Jurkat, Clone E6-1 (cell line): ENCODE measurements at regions not wholly inside any gene's neighbourhood (a gene's known extent, or its start where the extent isn't known, plus 50 kb on each side); places are given as distances from the start of the nearest gene placed in this dataset.
A peak's percentile ranks its signal among the peaks of the same experiment; 100 is the strongest.
"Not testable (repeated sequence)": the region's sequence is repeated elsewhere in the genome, so short reads cannot be mapped to it uniquely, and the experiment has no call there.

Source experiments
- DNase-seq: peaks from one replicate; pipeline ENCODE4 v3.0.0-alpha.2; 2011; ENCODE audit warnings: low read depth, low spot score
- H3K4me3 ChIP-seq: 2 replicates; pipeline ENCODE4 v1.5.1; 2011; ENCODE audit warnings: mild to moderate bottlenecking, low read length, control low read depth, moderate library complexity

- DNase-seq: peak; percentile 9
- H3K4me3 ChIP-seq: no peak overlapping the region
Observed at GRCh38 chr3:147333098-147333497, 73.2 kb downstream of the ZIC4 start.

- no peak overlapping the region for H3K4me3 ChIP-seq
- DNase-seq: no peak
Observed at GRCh38 chr3:147328711-147329110, 77.6 kb downstream of the ZIC4 start.

- DNase-seq: no peak
- H3K4me3 ChIP-seq: no peak overlapping the region
Observed at GRCh38 chr3:147324356-147324755, 82.0 kb downstream of the ZIC4 start.

GRCh38 chr3:147318900-147319299 lies 87.4 kb downstream of the ZIC4 start:
- H3K4me3 ChIP-seq: no peak overlapping the region
- DNase-seq: no peak

GRCh38 chr3:147317080-147317479 lies 89.3 kb downstream of the ZIC4 start:
- peak; percentile 24 for DNase-seq
- H3K4me3 ChIP-seq: peak overlapping the region; percentile 5; the same call in 1 of the 2 replicates

GRCh38 chr3:147313513-147313912 lies 92.8 kb downstream of the ZIC4 start:
- no peak for DNase-seq
- H3K4me3 ChIP-seq: no peak overlapping the region

- no peak for DNase-seq
- H3K4me3 ChIP-seq: no peak overlapping the region
Observed at GRCh38 chr3:147312786-147313280, 93.5 kb downstream of the ZIC4 start.

- no peak overlapping the region for H3K4me3 ChIP-seq
- no peak for DNase-seq
Observed at GRCh38 chr3:147311716-147312115, 94.6 kb downstream of the ZIC4 start.

GRCh38 chr3:147305533-147306250 lies 100.7 kb downstream of the ZIC4 start:
- DNase-seq: no peak
- no peak overlapping the region for H3K4me3 ChIP-seq

GRCh38 chr3:147304756-147305155 lies 101.6 kb downstream of the ZIC4 start:
- no peak for DNase-seq
- no peak overlapping the region for H3K4me3 ChIP-seq

GRCh38 chr3:147301781-147302180 lies 104.6 kb downstream of the ZIC4 start:
- no peak for DNase-seq
- H3K4me3 ChIP-seq: no peak overlapping the region

- H3K4me3 ChIP-seq: no peak overlapping the region
- DNase-seq: no peak
Observed at GRCh38 chr3:147299656-147300055, 106.7 kb downstream of the ZIC4 start.

GRCh38 chr3:147298511-147298982 lies 107.8 kb downstream of the ZIC4 start:
- DNase-seq: no peak
- H3K4me3 ChIP-seq: no peak overlapping the region

GRCh38 chr3:147297761-147298350 lies 108.5 kb downstream of the ZIC4 start:
- no peak for DNase-seq
- no peak overlapping the region for H3K4me3 ChIP-seq

- not testable (repeated sequence) for DNase-seq, H3K4me3 ChIP-seq
Observed at GRCh38 chr3:147287370-147287769, 119.0 kb downstream of the ZIC4 start.

GRCh38 chr3:147269907-147270306 lies 136.4 kb downstream of the ZIC4 start:
- DNase-seq: no peak
- no peak overlapping the region for H3K4me3 ChIP-seq

GRCh38 chr3:147267434-147267833 lies 138.9 kb downstream of the ZIC4 start:
- no peak for DNase-seq
- H3K4me3 ChIP-seq: no peak overlapping the region

GRCh38 chr3:147257944-147258343 lies 148.4 kb downstream of the ZIC4 start:
- no peak overlapping the region for H3K4me3 ChIP-seq
- no peak for DNase-seq

- H3K4me3 ChIP-seq: no peak overlapping the region
- no peak for DNase-seq
Observed at GRCh38 chr3:147256739-147257138, 149.6 kb downstream of the ZIC4 start.

- no peak for DNase-seq
- H3K4me3 ChIP-seq: no peak overlapping the region
Observed at GRCh38 chr3:147246906-147247305, 159.4 kb downstream of the ZIC4 start.

GRCh38 chr3:147245638-147246037 lies 160.7 kb downstream of the ZIC4 start:
- H3K4me3 ChIP-seq, DNase-seq: not testable (repeated sequence)
